SU-DHL-6 (cell line): ENCODE measurements at regions not wholly inside any gene's neighbourhood (a gene's known extent, or its start where the extent isn't known, plus 50 kb on each side); places are given as distances from the start of the nearest gene placed in this dataset.
"Not testable (repeated sequence)": the region's sequence is repeated elsewhere in the genome, so short reads cannot be mapped to it uniquely, and the experiment has no call there.

Experiments
- H2AFZ ChIP-seq: fragments of 200-600 bp; sonication (generic); 2 replicates; pipeline ENCODE4 v1.6.1; 2014; ENCODE audit warnings: low read depth, mild to moderate bottlenecking, moderate library complexity, mixed read lengths, antibody characterized with exemption, low read length; ENCODE audit not compliant: severe bottlenecking
- H3F3A ChIP-seq: fragments of 200-600 bp; shearing (Covaris generic); 2 replicates; pipeline ENCODE4 v1.6.0; 2016; ENCODE audit warnings: antibody characterized with exemption, mild to moderate bottlenecking; ENCODE audit not compliant: insufficient read depth
- H3K27ac ChIP-seq: fragments of 200-600 bp; sonication (generic); 2 replicates; pipeline ENCODE4 v1.5.1; 2016; ENCODE audit warnings: low read depth, mild to moderate bottlenecking, low read length, moderate library complexity, mixed read lengths
- H3K27me3 ChIP-seq: fragments of 200-600 bp; sonication (generic), shearing (Covaris generic); 2 replicates; pipeline ENCODE4 v1.6.0; 2014; ENCODE audit warnings: mild to moderate bottlenecking, low read length
- H3K36me3 ChIP-seq: fragments of 200-600 bp; sonication (generic); 2 replicates; pipeline ENCODE4 v1.6.1; 2014; ENCODE audit warnings: mild to moderate bottlenecking, low read length, mixed read lengths
- H3K4me2 ChIP-seq: fragments of 300-600, 200-600 bp; shearing (Covaris generic), sonication (generic); 2 replicates; pipeline ENCODE4 v1.6.0; 2014; ENCODE audit warnings: low read length, low read depth, mild to moderate bottlenecking; ENCODE audit not compliant: poor library complexity, severe bottlenecking
- H3K4me3 ChIP-seq: fragments of 200-600 bp; sonication (generic); 2 replicates; pipeline ENCODE4 v1.5.1; 2014; ENCODE audit warnings: antibody characterized with exemption, low read length, mild to moderate bottlenecking, mixed read lengths; ENCODE audit not compliant: insufficient read depth, poor library complexity, severe bottlenecking
- H3K79me2 ChIP-seq: fragments of 200-600 bp; sonication (generic); 2 replicates; pipeline ENCODE4 v1.6.1; 2014; ENCODE audit warnings: mild to moderate bottlenecking, low read length, moderate library complexity; ENCODE audit not compliant: insufficient read depth
- H3K9ac ChIP-seq: fragments of 200-600 bp; sonication (generic); 2 replicates; pipeline ENCODE4 v1.7.0; 2014; ENCODE audit warnings: mild to moderate bottlenecking, low read length
- H3K9me2 ChIP-seq: fragments of 200-600 bp; sonication (generic); replicated peaks from 2 replicates; pipeline ENCODE4 v1.6.1; 2014; ENCODE audit warnings: low read length; ENCODE audit not compliant: insufficient read depth
- H3K9me3 ChIP-seq: fragments of 200-600 bp; sonication (generic); 2 replicates; pipeline ENCODE4 v1.6.1; 2014; ENCODE audit warnings: low read length, mixed read lengths; ENCODE audit not compliant: insufficient read depth
- H4K20me1 ChIP-seq: fragments of 200-600 bp; sonication (generic); 2 replicates; pipeline ENCODE4 v1.6.1; 2014; ENCODE audit warnings: low read depth, mild to moderate bottlenecking, antibody characterized with exemption, low read length, moderate library complexity, mixed read lengths
- CTCF ChIP-seq: fragments of 200-600 bp; sonication (generic); IDR thresholded peaks from one replicate; pipeline ENCODE4 v1.5.1; 2017; ENCODE audit warnings: antibody characterized with exemption, mild to moderate bottlenecking, low read length, moderate library complexity; ENCODE audit not compliant: insufficient read depth, poor library complexity, severe bottlenecking
- EZH2phosphoT487 ChIP-seq: fragments of 200-600 bp; sonication (generic), shearing (Covaris generic); conservative IDR thresholded peaks from 2 replicates; pipeline ENCODE4 v1.6.1; 2018; ENCODE audit warnings: mild to moderate bottlenecking, antibody characterized with exemption, low read length, moderate library complexity, mixed read lengths

- Histone ChIP-seq H3K79me2 (no peaks in the 10 kb centered on the region), H3K9me3 (no peaks in the 10 kb centered on the region), H3K9me2 (no peaks in the 10 kb centered on the region), H3K27ac (no peak overlapping the region), H3K27me3 (no peaks in the 10 kb centered on the region), H3F3A (no peaks in the 10 kb centered on the region), H3K36me3 (no peaks in the 10 kb centered on the region), H3K4me3 (no peak overlapping the region), H4K20me1 (no peaks in the 10 kb centered on the region), H3K4me2 (no peak overlapping the region), H3K9ac (no peak overlapping the region), H2AFZ (no peak overlapping the region)
- TF ChIP-seq CTCF, result no peak
- no peak for TF ChIP-seq EZH2phosphoT487
These were observed 133.5 kb upstream of the PTPRZ1 start for GRCh38 chr7:121739465-121739864.

GRCh38 chr7:121730869-121731268 is 142.1 kb upstream of the PTPRZ1 start:
- no peak overlapping the region for H3K27ac ChIP-seq
- H3K27me3 ChIP-seq, result no peaks in the 10 kb centered on the region
- no peaks in the 10 kb centered on the region for H3K9me2 ChIP-seq
- H3K4me2 ChIP-seq, result no peak overlapping the region
- no peaks in the 10 kb centered on the region for H3K36me3 ChIP-seq
- H2AFZ ChIP-seq, result no peak overlapping the region
- no peak overlapping the region for H3K9ac ChIP-seq
- TF ChIP-seq EZH2phosphoT487 (no peak), CTCF (no peak)
- no peaks in the 10 kb centered on the region for H4K20me1 ChIP-seq
- H3K79me2 ChIP-seq, result no peaks in the 10 kb centered on the region
- no peaks in the 10 kb centered on the region; the same call in 1 of the 2 replicates for H3K9me3 ChIP-seq
- H3F3A ChIP-seq, result no peaks in the 10 kb centered on the region
- H3K4me3 ChIP-seq, result no peak overlapping the region

GRCh38 chr7:121714559-121715303 is 158.2 kb upstream of the PTPRZ1 start:
- Histone ChIP-seq H3K79me2 (no peaks in the 10 kb centered on the region), H3K4me2 (no peak overlapping the region), H3K9me3 (no peaks in the 10 kb centered on the region), H3K9me2 (no peaks in the 10 kb centered on the region), H4K20me1 (no peaks in the 10 kb centered on the region), H3K27me3 (no peaks in the 10 kb centered on the region), H3K4me3 (no peak overlapping the region), H3K36me3 (no peaks in the 10 kb centered on the region), H2AFZ (no peak overlapping the region), H3F3A (no peaks in the 10 kb centered on the region), H3K27ac (no peak overlapping the region), H3K9ac (no peak overlapping the region)
- TF ChIP-seq EZH2phosphoT487, result no peak
- no peak for TF ChIP-seq CTCF

GRCh38 chr7:121712961-121713360 is 160.0 kb upstream of the PTPRZ1 start:
- H3K4me2 ChIP-seq, H4K20me1 ChIP-seq, H3K9me2 ChIP-seq, H3K27me3 ChIP-seq, H3K36me3 ChIP-seq, H3F3A ChIP-seq, H3K9ac ChIP-seq, H3K27ac ChIP-seq, H2AFZ ChIP-seq, H3K79me2 ChIP-seq, H3K4me3 ChIP-seq, H3K9me3 ChIP-seq: not testable (repeated sequence)
